Left forelimb (tissue), 1 donor: ENCODE measurements at regions not wholly inside any gene's neighbourhood (a gene's known extent, or its start where the extent isn't known, plus 50 kb on each side); places are given as distances from the start of the nearest gene placed in this dataset.
A peak's percentile ranks its signal among the peaks of the same experiment; 100 is the strongest.

Source experiments
- DNase-seq: peaks from one replicate; pipeline ENCODE4 v3.0.0-alpha.2; 2018; ENCODE audit warnings: low spot score

DNA sequence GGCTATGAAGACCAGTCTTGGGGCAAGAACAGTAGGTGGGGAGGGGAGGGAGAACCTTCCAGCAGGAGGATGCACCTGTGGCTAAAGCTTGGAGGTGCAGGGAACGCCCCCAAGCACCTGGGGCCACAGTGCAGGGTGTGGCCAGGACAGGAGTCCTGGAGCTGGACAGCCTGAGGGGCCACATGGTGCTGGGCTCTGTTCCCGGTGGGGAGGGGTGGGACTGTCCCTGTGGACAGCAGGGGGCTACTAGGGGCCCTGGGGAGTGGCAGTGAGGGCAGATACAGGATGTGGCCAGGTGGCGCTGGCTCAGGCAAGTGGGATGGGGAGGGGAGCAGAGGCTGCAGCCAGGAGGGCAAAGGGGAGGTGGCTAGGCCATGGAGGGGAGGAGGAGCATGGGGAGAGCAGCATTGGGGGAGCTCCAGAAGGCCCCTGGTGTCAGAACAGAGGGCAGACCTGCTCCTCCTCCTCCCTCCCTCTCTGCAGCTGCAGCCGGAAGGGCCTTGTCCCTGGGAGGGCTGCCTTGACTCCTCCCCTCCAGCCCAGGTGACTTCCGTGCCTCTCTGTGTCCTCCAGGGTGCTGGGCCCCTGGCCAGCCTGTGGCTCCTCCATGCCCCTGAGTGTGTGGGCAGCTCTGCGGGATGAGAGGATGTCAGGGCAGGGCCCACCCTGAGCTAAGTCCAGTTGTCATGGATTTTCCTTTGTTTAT lies 68.4 kb upstream of the DLK1 start:
- DNase-seq = no peak

- no peak for DNase-seq
Measured at GRCh38 chr14:100659345-100660001, 67.2 kb upstream of the DLK1 start.

DNA sequence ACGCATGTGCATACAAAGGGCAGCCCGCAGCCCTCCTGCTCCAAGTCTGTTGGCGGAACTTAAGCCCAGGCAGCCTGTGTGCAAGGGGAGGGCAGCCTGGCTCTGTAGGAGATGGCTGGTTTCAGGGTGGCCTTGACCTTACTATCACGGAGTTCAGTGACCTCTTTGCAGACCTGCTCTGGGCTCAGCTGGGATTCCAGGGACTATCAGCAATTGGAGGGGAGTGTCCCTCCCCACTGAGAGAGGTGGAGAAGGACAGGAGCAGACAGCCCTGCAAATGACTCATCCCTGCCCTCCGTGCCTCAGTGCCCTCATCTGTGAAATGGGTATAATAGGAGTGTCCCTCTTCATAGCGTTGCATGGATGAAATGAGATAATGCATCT lies 66.2 kb upstream of the DLK1 start:
- no peak for DNase-seq

- DNase-seq = no peak
Measured at GRCh38 chr14:100660882-100661635, 65.6 kb upstream of the DLK1 start.

DNA sequence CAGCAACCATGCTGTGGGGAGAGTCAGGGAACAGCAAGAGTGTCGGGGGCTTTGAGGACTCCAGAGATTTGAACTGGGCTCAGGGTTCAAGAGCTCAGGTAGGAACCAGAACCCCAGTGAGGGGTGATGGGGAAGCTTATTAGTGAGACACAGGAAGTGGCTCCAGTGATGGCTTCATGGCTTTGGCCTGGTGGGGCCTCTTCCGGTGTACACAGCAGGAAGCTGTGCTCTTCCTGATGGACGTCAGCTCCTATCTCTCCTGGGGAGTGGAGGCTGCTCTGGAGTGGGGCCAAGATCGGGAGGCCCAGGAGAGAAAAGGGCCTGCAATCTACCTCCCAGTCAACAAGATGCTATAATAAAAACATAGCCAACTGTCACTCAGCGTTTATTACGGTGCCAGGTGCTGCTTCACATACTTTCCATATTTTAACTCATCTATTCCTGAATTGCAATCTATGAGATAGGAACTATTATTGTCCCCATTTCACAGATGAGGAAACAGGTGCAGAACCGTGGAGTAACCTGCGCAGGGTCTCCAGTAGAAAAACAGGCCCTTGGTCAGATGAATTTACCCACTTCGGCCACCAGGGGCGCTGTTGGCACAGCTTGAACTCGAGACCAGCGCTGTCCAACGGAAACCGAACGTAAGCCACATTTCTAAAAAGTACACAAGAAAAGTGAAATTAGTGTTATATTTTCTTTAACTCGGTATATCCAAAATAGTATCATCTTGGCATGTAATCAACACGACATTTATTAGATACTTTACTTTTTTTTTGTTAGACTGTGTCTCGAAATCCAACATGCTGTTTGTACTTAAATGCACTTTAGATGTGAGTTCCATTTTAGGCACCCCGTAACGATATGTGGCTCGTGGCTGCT lies 63.6 kb upstream of the DLK1 start:
- peak; percentile 83 for DNase-seq

- DNase-seq = no peak
Measured at GRCh38 chr14:100663761-100664052, 63.0 kb upstream of the DLK1 start.

GRCh38 chr14:100664231-100664630 lies 62.5 kb upstream of the DLK1 start:
- DNase-seq = no peak

- DNase-seq = peak; percentile 79
Measured at GRCh38 chr14:100664841-100665510, 61.7 kb upstream of the DLK1 start.

DNA sequence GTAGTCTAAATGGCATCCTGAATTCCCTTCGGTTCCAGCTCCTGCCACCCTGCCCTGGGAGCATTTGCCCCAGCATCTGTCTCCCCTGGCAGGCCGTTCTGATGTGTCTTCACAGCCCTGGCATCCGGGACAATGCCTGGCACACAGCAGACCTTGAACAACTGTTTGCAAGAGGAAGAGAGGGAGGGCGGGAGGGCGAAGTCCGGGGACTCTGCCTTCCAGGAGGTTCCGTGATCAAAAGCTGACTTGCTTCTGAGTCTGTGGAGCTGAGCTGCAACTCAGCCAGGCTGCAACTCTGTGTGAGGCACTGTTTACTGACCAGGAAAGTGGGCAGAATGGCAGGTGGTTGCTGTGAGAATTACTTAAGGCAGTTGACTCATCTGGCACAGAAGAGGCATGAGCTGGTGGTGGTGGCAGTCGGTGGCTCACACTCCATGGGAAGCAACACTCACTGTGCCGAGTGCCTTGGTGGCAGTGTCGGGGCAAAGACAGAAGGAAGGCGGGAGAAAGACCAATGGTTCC lies 61.1 kb upstream of the DLK1 start:
- DNase-seq = peak; percentile 80

GRCh38 chr14:100666403-100666802 lies 60.3 kb upstream of the DLK1 start:
- no peak for DNase-seq

- DNase-seq = no peak
Measured at GRCh38 chr14:100666851-100667250, 59.8 kb upstream of the DLK1 start.

DNA sequence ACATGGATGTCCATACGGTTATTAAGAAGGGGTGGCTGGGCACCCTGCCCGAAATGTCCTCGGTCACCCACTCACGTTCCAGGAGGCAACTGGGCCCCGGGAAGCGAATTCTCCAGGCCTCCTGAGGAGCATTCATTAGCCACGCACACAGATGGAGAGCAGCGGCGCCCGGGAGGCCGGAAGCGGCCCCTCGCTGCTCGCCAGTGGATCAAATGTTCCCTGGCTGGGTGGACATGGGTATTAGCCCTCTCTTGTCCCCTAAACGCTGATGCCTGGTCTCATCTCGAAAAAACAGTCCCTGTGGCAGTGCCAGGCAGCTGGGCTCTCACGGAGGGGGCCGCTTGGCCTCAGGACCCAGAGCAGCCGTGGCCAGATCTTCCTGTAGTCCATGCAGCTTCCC lies 59.0 kb upstream of the DLK1 start:
- DNase-seq = no peak

DNA sequence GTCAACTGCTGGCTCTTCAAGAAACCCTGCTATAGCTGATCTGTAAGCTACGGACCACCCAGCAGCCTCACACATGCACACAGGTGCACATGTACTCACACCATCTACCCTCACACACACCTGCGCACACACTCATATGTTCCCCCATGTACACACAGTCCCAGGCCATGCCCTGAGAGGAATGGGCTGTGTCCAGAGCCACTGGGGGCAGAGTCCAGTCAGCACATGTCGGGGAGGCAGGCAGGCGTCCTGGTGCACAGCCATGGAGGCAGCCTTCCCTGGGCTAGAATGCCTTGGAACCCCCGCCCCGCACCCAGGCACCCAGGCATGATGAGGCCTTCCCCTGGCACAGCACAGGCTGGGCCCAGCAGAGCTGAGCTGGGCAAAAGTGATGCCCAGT lies 58.3 kb upstream of the DLK1 start:
- DNase-seq = no peak

GRCh38 chr14:100669011-100669412 lies 57.7 kb upstream of the DLK1 start:
- DNase-seq = no peak

DNA sequence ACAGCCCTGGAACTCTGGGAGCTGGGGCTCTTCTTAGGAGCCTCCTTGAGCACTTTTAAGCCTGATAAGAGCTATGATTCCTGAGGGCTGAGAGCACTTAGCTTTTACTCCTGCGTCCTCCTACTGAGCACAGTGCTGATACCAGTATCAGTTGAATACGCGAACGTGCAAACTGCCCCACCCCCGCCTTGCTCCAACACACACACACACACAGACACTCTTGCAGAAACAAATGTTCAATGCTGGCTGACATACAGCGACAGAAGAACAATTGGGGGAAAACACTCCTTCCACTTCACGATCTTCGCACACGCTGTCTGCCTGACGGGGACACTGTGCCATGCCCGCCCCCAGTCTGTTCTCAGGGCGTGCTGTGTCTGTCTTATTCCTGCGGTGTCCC lies 57.2 kb upstream of the DLK1 start:
- DNase-seq = no peak

GRCh38 chr14:100670017-100670752 lies 56.5 kb upstream of the DLK1 start:
- DNase-seq = no peak

- DNase-seq = no peak
Measured at GRCh38 chr14:100670753-100671049, 56.0 kb upstream of the DLK1 start.

GRCh38 chr14:100671386-100671901 lies 55.2 kb upstream of the DLK1 start:
- DNase-seq = no peak

DNA sequence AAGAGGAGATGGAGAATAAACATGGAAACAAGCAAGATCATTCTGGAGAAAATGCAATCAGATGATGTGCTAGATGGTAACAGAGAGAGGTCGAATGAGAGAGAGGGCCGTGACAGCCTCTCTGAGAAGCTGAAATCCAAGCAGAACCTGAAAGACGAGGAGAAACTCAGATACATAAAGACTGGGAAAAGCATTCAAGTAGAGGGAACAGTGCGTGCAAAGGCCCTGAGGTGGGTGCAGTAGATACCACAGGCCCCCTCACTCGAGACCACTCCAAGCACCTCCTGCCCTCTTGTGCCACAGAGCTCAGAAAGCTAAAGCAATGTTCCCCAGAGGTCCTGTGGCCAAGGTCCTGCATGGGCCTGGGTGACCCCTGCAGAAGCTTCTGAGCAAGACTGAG lies 54.8 kb upstream of the DLK1 start:
- DNase-seq = no peak

- DNase-seq = no peak
Measured at GRCh38 chr14:100673085-100673806, 53.4 kb upstream of the DLK1 start.
